Suprapubic skin (tissue), 4 donors: ENCODE measurements at regions not wholly inside any gene's neighbourhood (a gene's known extent, or its start where the extent isn't known, plus 50 kb on each side); places are given as distances from the start of the nearest gene placed in this dataset.

Source experiments
- DNase-seq, 2 donors: peaks; one replicate each; pipeline ENCODE4 v3.0.0-alpha.2; 2019; ENCODE audit warnings: low spot score in 2 of 2
- H3K27ac ChIP-seq: fragments of 200-600 bp; sonication (generic); one replicate; pipeline ENCODE4 v1.5.1; 2019
- H3K27me3 ChIP-seq: fragments of 200-600 bp; sonication (generic); one replicate; pipeline ENCODE4 v1.5.1; 2019
- H3K36me3 ChIP-seq: fragments of 200-600 bp; sonication (generic); one replicate; pipeline ENCODE4 v1.5.1; 2019
- H3K4me1 ChIP-seq: fragments of 200-600 bp; sonication (generic); one replicate; pipeline ENCODE4 v1.5.1; 2019
- H3K4me3 ChIP-seq: fragments of 200-600 bp; sonication (generic); one replicate; pipeline ENCODE4 v1.5.1; 2019; ENCODE audit warnings: mild to moderate bottlenecking
- H3K9me3 ChIP-seq: fragments of 200-600 bp; sonication (generic); one replicate; pipeline ENCODE4 v1.5.1; 2019
- CTCF ChIP-seq, 2 donors: fragments of 200-600 bp in 1 of 2; fragments of 450-650 bp in 1 of 2; sonication (generic) in 1 of 2; IDR thresholded peaks; one replicate each; pipeline ENCODE4 v1.5.1; 2016 to 2019; ENCODE audit warnings: antibody characterized with exemption in 2 of 2, mild to moderate bottlenecking in 1 of 2, moderate library complexity in 1 of 2
- EP300 ChIP-seq: sonication (generic); formaldehyde crosslinking; IDR thresholded peaks from one replicate; pipeline ENCODE4 v1.6.1; 2017; ENCODE audit warnings: antibody characterized with exemption
- POLR2A ChIP-seq, 2 donors: fragments of 450-650 bp; IDR thresholded peaks; one replicate each; pipeline ENCODE4 v1.6.1; 2017; ENCODE audit warnings: antibody characterized with exemption in 2 of 2, mild to moderate bottlenecking in 2 of 2, moderate library complexity in 2 of 2
- POLR2AphosphoS5 ChIP-seq, 3 donors: sonication (generic); formaldehyde crosslinking; IDR thresholded peaks; one replicate each; pipeline ENCODE4 v1.6.1; 2017; ENCODE audit warnings: antibody characterized with exemption in 3 of 3
- WGBS: methylation state at CpG from one replicate; pipeline ENCODE4 v1.1.5; 2018; 5-methylcytosine and 5-hydroxymethylcytosine counted together

GRCh38 chr2:4604767-4605166 lies 901.4 kb downstream of the DCDC2C start:
- no peak for DNase-seq
- H3K27me3 ChIP-seq = no peaks in the 10 kb centered on the region
- WGBS = 73% methylated on average over 1 of the region's 1 CpG
- no peak overlapping the region for H3K4me3 ChIP-seq
- no peak overlapping the region for H3K27ac ChIP-seq
- no peaks in the 10 kb centered on the region for H3K4me1 ChIP-seq
- no peaks in the 10 kb centered on the region for H3K9me3 ChIP-seq
- TF ChIP-seq EP300 (no peak), POLR2A (IDR thresholded peaks at IDR 0.05) (no peak), CTCF (IDR thresholded peaks at IDR 0.05) (no peak), POLR2AphosphoS5 (IDR thresholded peaks at IDR 0.05) (no peak)
- H3K36me3 ChIP-seq = no peaks in the 10 kb centered on the region

DNA sequence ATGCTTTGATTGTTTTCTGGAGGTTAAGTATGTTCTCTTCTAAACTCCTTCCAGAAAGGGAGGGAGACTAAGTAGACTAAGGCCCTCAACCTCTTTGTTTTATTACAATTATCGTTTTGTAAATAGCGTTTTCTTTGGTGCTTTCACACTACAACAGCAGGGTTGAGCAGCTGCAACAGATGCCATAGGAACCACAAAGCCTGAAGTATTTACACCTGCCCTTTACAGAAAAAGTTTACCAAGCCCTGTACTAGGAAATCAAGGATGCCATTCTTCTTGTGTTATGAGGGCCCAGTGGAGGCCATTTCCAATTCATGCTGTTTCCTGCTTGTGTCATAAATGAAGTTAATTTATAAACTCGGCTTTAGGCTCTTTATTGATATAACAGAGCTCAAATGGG lies 914.8 kb downstream of the DCDC2C start:
- 75% methylated on average over 3 of the region's 3 CpGs for WGBS
- no peak overlapping the region for H3K27ac ChIP-seq
- TF ChIP-seq POLR2AphosphoS5 (IDR thresholded peaks at IDR 0.05) (no peak), EP300 (no peak), CTCF (IDR thresholded peaks at IDR 0.05) (no peak)
- H3K4me1 ChIP-seq = no peaks in the 10 kb centered on the region
- DNase-seq = no peak
- H3K27me3 ChIP-seq = no peaks in the 10 kb centered on the region
- no peak overlapping the region for H3K4me3 ChIP-seq
- peaks cover 14% of the 10 kb centered on the region for H3K9me3 ChIP-seq
- H3K36me3 ChIP-seq = no peaks in the 10 kb centered on the region

DNA sequence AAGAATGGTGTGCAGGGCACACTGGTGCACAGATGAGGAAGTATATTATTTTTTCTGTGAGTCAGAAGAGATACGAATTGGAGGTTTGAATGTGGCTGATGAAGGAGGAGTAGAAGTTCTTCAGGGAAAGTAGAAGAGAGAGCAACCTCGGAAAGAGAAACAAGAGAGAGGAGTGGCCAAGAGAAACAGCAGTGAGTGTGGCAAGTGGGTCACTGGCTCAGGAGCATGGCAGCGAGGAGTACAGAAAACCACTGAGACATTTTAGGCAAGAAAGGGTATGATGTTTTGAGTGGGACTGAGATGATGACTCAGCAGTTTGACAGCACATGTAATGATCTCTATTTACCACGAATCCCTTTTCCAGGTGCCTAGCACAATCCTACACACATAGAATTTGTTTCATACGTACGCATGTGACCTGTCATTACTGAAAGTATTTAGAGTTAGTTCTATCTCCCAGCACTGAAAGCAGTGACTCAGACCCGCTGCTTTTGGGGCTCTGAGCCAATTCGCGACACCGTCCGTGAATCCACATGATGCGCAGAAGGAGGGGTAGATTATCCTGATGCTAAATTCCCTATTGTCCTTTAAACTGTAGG lies 915.4 kb downstream of the DCDC2C start:
- no peak overlapping the region for H3K4me3 ChIP-seq
- no peak for TF ChIP-seq POLR2A (IDR thresholded peaks at IDR 0.05)
- no peak for TF ChIP-seq POLR2AphosphoS5 (IDR thresholded peaks at IDR 0.05)
- peaks cover 14% of the 10 kb centered on the region for H3K9me3 ChIP-seq
- no peaks in the 10 kb centered on the region for H3K36me3 ChIP-seq
- H3K27me3 ChIP-seq = no peaks in the 10 kb centered on the region
- no peak for DNase-seq
- no peaks in the 10 kb centered on the region for H3K4me1 ChIP-seq
- H3K27ac ChIP-seq = no peak overlapping the region
- 83% methylated on average over 12 of the region's 12 CpGs for WGBS

DNA sequence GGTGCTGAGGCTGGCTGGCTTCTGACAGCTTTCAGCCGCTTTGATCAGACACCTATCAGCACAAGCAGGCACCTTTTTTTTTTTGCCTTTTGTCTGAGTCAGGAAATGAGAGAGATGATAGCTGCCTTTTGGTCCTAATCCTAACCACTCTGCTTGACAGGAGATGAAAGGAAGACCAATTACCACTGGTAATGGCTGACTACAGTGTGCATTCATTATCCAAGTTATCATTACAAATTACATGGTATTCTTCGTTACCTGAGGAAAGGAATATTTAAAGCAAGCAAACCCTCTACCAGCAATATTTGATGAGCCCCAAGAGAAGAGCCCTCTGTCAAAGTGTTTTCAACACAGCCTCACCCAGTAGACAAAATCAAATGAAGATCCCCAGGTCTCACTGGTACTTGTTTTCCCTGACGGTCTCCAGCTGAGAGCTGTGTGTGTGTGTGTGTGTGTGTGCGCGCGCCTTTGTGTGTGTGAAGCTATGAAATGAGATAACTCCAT lies 925.7 kb downstream of the DCDC2C start:
- no peak for DNase-seq
- Histone ChIP-seq H3K27me3 (no peaks in the 10 kb centered on the region), H3K4me3 (no peak overlapping the region), H3K27ac (no peak overlapping the region), H3K9me3 (no peaks in the 10 kb centered on the region), H3K4me1 (no peaks in the 10 kb centered on the region), H3K36me3 (no peaks in the 10 kb centered on the region)
- 52% methylated on average over 6 of the region's 6 CpGs for WGBS
- TF ChIP-seq EP300 = no peak
- TF ChIP-seq POLR2AphosphoS5 (IDR thresholded peaks at IDR 0.05) = no peak

DNA sequence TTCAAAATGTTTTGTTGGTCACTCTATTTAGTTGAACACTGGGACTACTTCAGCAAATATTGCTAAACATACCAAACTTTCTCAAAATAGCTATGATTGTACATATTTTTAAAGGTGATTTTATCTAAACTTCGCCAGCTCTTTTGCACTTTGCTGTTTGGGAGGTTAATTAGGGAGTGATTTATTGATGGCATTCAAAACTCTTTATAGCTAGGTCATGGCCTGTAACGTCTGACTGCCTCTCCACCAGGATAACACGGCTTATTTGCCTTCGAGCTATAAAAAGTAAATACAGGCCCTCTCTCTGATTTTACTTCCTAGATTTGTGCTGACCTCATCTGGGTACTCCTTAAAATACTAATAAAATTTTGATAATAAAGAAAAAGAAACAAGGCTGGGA lies 931.9 kb downstream of the DCDC2C start:
- Histone ChIP-seq H3K4me1 (no peaks in the 10 kb centered on the region), H3K36me3 (no peaks in the 10 kb centered on the region), H3K4me3 (no peak overlapping the region), H3K27ac (no peak overlapping the region), H3K27me3 (no peaks in the 10 kb centered on the region), H3K9me3 (no peaks in the 10 kb centered on the region)
- TF ChIP-seq CTCF (IDR thresholded peaks at IDR 0.05) (no peak), POLR2AphosphoS5 (IDR thresholded peaks at IDR 0.05) (no peak), POLR2A (IDR thresholded peaks at IDR 0.05) (no peak), EP300 (no peak)
- WGBS = 33% methylated on average over 4 of the region's 4 CpGs
- no peak for DNase-seq

GRCh38 chr2:4653991-4654390 lies 950.6 kb downstream of the DCDC2C start:
- no peaks in the 10 kb centered on the region for H3K36me3 ChIP-seq
- TF ChIP-seq CTCF (IDR thresholded peaks at IDR 0.05) = no peak
- TF ChIP-seq POLR2A (IDR thresholded peaks at IDR 0.05) = no peak
- no peak for TF ChIP-seq POLR2AphosphoS5 (IDR thresholded peaks at IDR 0.05)
- no peak for TF ChIP-seq EP300
- no peak overlapping the region for H3K27ac ChIP-seq
- 83% methylated on average over 1 of the region's 1 CpG for WGBS
- no peak for DNase-seq
- H3K4me3 ChIP-seq = no peak overlapping the region
- no peaks in the 10 kb centered on the region for H3K9me3 ChIP-seq
- H3K4me1 ChIP-seq = no peaks in the 10 kb centered on the region
- no peaks in the 10 kb centered on the region for H3K27me3 ChIP-seq
